HCEC 1CT (cell line): ENCODE measurements at regions not wholly inside any gene's neighbourhood (a gene's known extent, or its start where the extent isn't known, plus 50 kb on each side); places are given as distances from the start of the nearest gene placed in this dataset.

Experiments used
- DNase-seq: peaks from one replicate; pipeline ENCODE4 v3.0.0-alpha.2; 2017

DNA sequence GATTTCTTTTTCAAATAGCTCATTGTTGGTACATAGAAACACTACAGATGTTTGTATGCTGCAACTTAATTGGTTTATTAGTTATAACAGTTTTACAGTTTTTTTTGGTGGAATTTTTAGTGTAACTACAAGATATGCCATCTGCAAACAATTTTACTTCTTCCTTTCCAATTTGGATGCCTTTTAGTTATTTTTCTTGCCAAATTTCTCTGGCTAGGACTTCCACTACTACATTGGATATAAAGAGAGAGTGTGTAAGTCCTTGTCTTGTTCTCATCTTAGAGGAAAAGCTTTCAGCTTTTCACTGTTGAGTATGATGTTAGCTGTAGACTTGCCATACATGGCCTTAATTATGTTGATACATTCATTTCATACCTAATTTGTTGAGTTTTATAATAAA lies 143.6 kb upstream of the EOMES start:
- DNase-seq = no peak

DNA sequence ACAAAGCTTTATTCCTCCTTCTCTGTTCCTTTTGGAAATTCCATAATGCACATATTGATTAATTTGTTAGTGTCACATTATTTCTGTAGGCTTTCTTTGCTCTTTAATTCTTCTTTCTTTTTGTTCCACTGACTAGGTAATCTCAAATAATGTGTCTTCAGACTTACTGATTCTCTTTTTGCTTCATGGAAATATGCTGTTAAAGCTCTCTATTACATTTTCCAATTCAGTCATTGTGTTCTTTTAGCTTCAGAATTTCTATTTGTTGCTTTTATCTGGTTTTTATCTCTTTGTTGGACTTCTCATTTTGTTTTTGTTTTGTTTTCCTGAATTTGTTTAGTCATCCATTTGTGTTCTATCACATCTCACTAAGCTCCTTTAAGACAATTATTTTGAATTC lies 147.0 kb upstream of the EOMES start:
- no peak for DNase-seq

DNA sequence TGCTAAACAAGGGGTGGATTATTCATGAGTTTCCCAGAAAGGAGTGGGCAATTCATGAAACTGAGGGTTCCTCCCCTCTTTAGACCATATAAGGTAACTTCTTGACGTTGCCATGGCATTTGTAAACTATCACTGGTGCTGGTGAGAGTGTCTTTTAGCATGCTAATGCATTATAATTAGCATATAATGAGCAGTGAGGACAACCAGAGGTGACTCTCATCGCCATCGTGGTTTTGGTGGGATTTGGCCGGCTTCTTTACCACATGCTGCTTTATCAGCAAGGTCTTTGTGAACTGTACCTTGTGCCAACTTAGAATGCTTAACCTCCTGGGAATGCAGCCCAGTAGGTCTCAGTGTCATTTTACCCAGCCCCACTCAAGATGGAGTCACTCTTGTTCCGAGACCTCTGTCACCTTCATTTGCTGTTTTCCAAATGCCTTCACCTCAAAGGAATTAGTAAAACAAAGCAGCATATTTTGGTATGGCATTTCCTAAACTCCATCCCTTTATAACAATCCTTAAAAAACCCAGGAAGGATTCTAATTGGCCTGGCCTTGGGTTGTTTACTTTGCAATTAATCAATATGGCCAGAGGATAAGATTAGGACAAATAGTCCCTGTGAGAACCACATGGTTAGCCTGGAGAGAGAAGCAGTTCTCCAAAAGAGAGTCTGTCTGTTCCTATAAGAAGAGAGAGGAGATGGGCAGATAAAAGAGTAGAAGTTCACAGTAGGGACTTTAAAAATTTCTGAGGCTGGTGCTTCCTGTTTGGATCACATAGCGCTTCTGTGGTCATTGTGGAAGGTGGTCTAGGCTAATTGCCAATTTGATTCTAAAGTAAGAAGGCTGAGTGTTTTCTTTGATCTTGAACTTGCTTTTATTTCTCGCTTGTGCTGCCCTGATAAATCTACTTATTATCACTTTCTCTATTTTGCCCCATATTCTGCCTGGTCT lies 155.2 kb upstream of the EOMES start:
- no peak for DNase-seq

DNA sequence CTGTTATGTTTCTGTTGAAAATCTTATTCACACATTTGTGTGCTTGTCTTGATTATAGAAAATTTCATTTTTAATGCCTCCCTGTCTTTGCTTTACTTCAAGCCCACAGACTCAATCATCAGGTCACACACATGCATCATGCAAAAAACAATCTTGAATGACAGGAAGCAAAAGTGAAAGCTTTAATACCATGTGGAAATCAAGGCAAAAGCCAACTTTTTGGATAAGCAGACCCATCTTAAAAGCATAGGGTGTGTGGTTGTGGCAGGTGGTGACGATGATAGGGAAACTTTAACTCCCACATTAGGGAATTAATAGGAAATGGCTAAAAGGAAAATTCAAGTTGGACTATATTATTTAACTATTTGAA lies 155.9 kb upstream of the EOMES start:
- no peak for DNase-seq

DNA sequence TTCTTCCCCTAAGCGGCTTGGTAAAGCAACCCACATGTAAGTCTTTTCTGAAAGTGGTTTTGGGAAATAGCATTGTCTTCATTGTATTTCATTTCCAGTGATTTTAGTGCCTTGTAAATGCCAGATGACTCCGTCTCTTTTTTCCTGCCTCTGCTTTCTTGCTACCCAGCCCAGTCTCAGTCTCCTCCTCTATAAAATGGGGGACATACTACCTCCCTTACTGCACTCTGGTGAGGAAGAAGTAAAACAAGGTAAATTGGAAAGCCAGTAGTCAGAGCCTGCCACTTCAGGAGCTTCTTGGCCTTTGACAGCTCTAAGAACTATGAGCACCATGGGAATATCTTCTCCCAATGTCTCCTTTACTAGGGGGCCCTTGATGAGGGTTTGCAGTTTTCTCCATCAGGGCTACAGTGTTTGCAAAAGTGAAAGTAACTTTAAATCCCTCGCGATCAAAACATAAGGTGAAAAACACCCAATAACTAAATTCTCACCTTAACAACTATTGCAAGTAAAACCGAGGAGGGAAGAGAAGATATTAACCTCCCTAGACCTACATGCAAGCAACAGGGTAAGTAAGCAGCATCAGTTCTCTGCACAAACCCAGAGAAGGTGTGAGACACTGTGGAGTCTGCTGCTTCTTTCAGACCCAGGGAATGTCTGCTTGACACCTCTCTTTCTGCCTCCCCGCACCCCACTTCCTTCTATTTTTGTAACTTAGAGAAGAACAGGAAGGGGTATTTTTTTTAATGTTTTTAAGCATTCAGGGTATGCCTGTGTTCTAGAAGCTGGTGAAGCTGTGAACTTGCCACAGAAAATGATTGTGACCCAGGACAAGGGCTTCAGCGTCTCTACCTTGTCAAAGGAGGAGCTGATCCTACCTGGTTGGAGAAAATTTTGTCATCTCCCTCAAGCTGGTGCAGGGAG lies 159.1 kb upstream of the EOMES start:
- DNase-seq = no peak

DNA sequence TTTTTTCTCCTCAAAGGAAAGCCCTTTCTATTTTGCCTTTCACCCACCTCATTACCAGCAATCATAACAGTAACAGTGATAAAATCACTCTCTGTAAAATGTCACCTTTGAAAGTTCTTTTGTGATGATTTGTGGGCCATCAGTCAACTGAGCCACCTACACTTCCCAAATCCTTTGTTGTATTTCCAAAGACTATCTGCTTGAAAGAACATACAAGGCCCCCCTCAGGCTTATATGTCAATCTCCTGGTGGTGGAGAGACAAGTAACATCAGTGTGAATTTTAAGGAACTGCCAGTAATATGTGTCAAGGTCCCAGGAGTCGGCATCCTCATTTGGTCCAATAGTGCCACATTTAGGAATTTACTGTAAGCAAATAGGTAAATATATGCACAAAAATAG lies 161.1 kb upstream of the EOMES start:
- no peak for DNase-seq

DNA sequence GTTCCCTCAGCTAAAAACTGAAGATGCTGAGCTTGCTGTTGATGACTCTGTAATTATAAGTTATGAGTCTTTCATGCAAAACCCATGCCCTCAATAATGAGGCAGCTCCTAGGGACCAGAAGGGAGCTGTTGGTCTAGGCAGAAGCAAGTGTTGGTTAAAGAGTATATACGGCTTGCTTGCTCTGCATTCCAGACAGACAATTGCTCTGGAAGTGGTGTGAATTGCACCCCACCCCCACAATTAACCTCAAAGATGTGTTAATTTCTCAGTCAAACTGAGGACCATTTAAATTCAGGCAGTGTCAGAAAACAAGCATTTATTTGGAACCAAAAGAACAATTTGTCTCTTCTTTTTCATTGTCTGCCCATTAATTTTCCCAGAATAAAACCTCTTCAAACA lies 163.5 kb upstream of the EOMES start:
- DNase-seq = no peak

DNA sequence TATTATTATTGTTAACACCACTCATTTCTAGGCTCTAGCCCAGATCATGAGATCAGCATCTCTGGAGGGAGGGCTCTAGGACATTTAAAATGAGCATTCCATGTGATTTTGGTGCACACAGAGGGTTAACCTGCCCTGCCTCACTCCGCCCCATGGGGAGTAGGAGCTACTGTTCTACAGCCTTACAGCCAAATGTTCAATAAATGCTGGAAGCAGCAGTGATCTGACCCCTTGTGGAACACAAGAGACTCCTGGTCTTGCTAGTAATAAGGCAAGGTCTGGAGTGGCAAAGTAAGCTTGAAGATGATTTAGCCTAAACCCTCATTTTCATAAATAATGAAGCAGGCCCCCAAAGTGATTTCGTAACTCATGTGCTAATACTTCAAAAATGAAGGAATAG lies 166.4 kb upstream of the EOMES start:
- peak; percentile 15 for DNase-seq

DNA sequence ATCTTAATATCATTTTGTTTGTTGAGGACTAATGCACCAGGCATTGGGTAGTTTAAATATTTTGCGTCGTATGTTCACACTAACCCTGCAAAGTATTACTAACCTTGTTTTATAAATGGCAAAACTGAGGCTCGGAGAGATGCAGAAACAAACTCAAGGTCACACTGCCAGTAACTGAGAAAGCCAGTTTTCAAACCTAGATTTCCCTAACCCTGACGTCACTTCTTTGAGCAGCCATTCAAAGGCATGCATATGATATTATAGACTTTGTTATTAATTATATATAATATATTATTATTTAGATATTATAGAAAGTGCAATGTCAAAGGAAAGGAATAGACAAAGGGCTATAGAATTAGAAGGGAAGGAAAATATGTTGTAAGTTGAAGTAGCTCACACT lies 167.6 kb upstream of the EOMES start:
- no peak for DNase-seq

DNA sequence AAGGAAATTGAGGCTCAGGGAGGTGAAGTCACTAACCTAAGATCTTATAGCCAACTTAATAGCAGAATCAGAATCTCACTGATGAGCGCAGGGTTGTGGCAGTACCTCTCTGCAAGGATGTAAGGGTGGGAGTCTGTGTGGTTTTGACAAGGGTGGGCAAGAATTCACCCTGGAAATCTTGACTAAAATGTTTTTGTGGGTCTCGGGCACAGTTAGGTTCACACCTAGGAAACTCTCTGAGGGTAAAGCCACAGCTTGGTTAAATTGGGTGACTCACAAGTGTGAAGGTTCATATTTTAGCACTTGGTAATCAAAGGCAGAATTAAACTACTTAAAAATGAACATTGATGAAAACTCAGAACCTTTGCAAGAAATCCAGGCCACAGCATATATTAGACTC lies 178.2 kb upstream of the EOMES start:
- DNase-seq = no peak

DNA sequence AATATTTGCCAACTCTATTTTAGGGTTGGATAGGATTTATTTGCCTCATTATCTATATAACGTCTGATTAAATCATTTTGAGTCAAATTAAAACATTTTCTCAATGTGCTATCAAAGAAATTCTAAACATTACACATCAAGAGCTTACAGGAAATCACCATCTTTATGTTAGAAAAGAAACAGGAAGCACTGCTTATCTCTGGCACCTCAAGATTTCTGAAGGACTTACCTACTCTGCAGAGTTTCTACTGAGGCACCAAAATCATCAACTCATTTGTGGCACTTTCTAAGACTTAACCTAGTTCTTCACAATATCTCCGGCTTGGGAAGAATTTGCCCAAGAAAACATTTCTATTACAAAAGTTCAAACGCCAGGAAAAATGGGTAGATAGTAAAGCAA lies 181.3 kb upstream of the EOMES start:
- no peak for DNase-seq

DNA sequence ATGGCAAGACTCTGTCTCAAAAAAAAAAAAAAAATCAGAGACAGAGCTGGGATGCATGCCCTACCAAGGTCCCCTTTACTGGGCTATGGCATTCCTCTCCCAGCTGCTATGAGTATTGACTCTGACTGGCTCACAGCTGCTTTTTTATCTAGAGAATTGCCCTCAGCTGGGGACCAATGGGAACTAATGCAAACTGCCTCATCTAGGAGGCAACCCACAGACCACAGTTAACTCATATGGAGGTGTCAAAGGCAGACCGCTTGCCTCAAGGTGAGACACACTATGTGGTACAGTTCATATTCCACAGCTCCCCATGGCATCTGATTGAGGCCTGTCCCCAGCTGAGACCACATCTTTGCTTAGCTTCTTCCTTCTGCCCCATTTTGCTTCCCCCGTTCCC lies 183.5 kb upstream of the EOMES start:
- no peak for DNase-seq

DNA sequence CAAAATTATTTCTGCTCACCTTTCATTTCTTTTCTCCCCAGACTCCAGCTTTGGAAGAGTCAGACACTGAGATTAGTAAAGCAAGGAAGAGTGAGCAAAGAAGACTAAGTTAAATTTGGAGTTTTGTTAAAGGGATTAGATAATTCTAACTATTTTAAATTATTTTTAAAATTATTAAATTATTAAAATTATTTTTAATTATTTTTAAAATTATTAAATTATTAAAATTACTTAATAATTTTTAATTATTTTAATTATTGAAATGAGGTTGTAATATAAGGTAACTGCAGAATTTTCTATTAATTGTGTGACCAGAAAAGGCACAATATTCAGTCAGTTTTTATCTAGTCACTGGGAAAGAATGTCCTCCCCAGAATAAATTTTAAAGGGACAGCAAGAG lies 185.0 kb upstream of the EOMES start:
- DNase-seq = no peak

DNA sequence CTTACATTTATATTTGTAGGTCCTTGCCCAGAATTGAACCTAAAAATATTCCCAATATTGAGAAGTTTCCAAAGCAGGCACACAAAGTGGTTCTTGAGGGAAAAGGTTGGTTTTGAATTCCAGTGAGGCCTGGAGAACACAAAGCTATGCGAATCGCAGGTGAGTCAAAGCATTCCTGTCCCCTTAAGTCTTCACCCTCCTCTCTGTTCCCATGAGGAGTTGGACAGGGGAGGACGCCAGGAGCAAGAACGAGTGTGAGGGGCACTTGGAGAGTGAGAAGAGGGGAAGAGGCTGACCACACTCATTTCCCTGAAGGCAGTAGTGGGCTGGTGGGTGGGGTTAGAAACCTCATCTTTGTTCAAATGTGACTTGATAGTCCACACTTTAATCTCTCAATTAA lies 185.8 kb upstream of the EOMES start:
- DNase-seq = no peak

DNA sequence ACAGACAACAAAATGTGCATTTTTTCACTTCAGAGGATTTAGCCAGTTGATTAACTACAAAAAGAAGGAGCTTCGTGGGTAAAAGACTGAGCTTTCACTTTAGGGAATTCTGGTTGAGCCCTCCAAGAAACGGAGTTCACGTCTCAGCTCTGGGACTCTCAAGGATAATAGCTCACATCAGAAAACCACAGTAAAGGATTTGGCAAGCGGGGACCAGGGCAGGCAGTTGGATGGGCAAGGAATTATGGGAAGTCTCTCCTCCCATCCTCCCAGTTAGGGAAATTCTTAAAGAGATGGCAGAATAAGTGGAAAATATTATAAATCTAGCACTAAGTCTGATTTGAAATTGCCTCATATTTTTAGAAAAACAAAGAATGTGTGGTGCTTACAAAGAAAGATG lies 188.3 kb upstream of the EOMES start:
- DNase-seq = no peak

DNA sequence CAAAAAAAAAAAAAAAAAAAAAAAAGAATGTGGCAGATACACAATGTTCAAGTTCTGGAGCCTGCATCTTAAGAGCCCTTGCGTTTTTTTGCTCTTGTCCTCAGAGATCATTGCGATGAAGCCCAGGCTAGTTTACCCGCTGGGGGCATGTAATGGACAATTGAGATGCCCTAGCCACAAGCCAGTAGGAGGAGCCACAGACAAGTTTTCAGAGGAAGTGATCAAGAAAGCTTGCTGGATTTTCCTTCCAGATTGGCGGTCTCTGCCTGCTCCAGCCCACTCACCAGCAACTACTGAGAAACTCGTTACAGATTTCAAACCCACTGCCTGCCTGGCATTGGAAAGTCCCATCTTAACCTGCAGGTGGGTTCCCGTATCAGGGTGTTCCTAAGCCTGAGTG lies 192.1 kb upstream of the EOMES start:
- peak; percentile 37 for DNase-seq

DNA sequence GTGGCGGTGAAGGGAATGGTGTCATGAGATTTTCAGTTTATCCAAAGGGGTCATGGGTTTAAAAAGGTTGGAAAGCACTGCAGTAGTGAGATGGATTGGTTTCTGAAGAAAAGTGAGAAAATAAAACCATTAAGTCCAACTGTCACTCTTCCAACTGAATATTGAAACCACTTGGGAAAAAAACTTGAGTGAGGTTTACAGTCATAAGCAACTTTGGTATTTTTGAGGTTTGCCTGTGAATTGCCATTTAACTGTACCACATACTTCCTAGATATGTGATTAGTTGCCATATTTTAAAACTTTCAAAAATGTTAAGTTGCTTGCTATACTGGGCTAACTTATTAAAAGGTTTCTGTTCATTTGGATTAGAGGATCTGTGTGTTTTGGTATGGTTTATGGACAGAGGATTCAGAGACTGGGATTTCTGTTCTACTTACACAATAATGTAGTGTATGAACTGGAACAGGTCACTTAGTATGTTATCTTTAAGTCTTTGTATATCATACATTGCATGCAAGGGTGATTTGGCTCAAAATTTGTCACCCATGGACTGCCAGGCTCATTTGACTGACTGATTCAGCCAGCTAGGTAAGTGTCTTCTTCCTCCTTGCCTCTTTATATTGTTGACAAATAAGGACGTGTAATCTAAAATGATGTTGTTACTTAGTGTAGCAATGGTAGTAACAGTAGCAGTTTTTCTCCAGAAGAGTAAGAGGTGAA lies 201.4 kb upstream of the EOMES start:
- no peak for DNase-seq

DNA sequence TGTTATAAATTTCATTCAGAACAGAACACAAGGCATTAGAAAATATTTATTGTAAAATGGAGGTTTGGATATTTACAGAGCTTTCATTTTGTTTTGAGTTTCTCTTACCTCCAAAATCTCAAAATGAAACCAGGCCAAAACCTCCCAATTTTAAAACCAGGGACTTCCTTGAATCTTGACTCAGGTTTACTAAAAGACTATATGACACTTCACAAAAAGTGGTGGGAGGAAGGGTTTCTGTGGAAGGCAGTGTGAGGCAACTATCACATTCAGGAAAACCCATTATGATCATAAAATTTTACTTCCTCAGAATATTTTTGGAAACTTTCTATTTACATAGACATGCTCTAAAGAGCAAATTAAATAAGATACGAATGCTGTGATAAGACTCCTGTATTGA lies 205.8 kb upstream of the EOMES start:
- no peak for DNase-seq

DNA sequence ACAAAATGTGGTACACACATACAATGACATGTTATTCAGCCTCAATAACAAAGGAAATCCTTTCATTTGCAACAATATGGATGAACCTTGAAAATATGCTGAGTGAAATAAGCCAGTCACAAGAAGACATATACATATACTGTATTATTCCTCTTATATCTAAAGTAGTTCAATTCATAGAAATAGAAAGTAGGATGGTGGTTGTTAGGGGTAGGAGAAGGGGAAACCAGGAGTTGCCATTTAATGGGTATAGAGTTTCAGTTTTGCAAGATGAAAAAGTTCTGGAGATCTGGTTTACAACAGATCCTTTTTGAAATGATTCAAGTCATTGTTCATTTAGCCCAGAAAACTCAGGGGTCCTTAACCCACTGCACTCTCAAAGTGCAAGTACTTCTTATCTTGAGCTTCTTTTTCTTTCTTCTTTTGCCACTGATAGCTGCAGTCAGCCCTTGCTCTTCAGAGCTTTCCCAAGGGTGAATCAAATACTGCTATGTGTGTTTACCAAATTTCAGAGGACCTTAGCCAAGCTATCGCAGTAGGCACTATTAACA lies 208.0 kb upstream of the EOMES start:
- no peak for DNase-seq

DNA sequence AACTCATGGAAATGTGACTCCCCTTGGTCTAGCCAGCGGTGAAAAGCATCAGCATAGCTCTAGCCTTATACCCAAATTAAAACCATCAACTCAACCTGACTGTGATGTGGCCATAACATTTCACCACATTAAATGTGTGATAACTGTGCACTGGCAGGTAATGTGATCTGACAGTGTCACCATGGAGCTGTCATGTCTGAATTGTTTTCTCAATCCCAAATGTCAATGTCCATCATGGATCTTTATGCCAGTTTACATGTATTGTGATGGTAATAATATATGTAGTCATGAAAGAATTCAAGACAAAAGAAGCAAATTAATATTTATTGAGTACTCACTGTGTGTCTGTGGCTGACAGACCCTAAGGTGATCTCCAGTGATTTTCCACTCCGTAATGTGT lies 213.4 kb upstream of the EOMES start:
- DNase-seq = no peak

DNA sequence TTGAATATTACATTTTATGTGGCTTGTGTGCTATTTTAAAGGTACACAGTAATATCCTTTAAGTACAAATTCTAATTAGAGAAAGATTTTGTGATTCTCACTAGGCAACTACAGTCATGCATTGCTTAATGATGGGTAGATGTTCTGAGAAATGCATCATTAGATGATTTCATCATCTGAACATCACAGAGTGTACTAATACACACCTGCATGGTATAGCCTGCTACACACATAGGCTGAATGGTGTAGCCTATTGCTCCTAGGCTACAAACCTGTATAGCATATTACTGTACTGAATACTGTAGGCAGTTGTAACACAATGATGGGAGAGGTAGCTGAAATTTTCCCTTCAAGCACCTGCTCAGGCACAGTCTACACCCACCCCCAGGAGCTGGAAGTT lies 217.4 kb upstream of the EOMES start:
- DNase-seq = no peak

DNA sequence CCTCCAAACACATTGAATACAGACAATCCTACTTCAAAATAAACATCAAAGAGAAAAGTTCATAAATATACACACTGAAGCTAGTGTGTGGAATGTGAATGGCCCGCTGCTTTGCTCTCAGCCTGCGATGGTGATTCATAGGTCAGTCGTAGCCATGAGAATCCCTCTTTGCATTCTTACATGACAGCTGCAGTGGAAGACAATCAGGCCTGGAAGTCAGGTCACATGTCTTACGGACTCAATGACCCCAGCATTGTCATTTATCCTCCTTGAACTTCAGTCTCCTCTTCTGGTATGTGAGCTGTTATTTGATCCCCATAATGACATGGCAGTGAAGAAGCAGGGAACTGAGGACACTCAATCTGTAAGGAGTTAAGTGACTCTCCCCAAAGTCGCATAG lies 217.8 kb upstream of the EOMES start:
- peak; percentile 86 for DNase-seq

DNA sequence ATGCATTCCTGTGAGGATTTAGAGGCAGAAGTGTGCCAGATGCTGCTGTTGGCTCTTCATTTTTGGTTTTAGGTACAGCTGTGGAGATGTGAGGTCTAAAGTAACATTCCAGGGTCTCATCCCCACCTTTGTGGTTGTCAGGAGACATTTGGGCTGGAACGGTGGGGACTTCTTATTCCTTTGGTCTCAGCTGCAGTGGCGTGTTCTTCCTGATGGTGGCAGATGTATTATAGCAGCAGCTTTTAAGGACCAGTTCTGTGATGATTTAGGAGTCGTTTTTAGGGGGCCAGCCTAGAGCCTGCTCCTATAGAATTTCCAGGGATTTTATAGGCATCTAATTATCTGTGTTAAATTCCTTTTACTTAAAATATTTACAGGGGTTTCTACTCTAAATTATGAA lies 221.0 kb upstream of the EOMES start:
- DNase-seq = peak; percentile 56
